ENCODE measurements at regions not wholly inside any gene's neighbourhood (a gene's known extent, or its start where the extent isn't known, plus 50 kb on each side); places are given as distances from the start of the nearest gene placed in this dataset.
"Not testable (repeated sequence)": the region's sequence is repeated elsewhere in the genome, so short reads cannot be mapped to it uniquely, and the experiment has no call there.

- ATAC-seq: no peak
- intact Hi-C loops (cut with DNase I): loop anchor here (10.0 kb wide), 2 partner anchors 95 to 235 kb away; partner anchors contain the start of genes CCDC80 and CD200R1
Measured at GRCh38 chr3:112739252-112739965, 98.5 kb upstream of the CCDC80 start.

GRCh38 chr3:112738366-112738765 is 97.4 kb upstream of the CCDC80 start:
- intact Hi-C loops (cut with DNase I): loop anchor here (10.0 kb wide), 2 partner anchors 94 to 236 kb away; partner anchors contain the start of genes CCDC80 and CD200R1
- DNase-seq (ENCODE audit: missing footprints): no peak
- no peak for ATAC-seq

More at GRCh38 chr3:112739252-112739965, 98.5 kb upstream of the CCDC80 start:
- no peak for DNase-seq (ENCODE audit: missing footprints)

- no peak for DNase-seq (ENCODE audit: missing footprints)
- intact Hi-C loops (cut with DNase I): loop anchor here (10.0 kb wide), 2 partner anchors 92 to 238 kb away; partner anchors contain the start of genes CCDC80 and CD200R1
- ATAC-seq: no peak
Measured at GRCh38 chr3:112736805-112737566, 96.0 kb upstream of the CCDC80 start.

GRCh38 chr3:112736386-112736785 is 95.4 kb upstream of the CCDC80 start:
- intact Hi-C loops (cut with DNase I): loop anchor here (10.0 kb wide), 2 partner anchors 92 to 238 kb away; partner anchors contain the start of genes CCDC80 and CD200R1
- DNase-seq (ENCODE audit: missing footprints) (no peak), ATAC-seq (no peak)

- ATAC-seq (no peak), DNase-seq (ENCODE audit: missing footprints) (no peak)
- intact Hi-C loops (cut with DNase I): loop anchor here (10.0 kb wide), 2 partner anchors 91 to 239 kb away; partner anchors contain the start of genes CCDC80 and CD200R1
Measured at GRCh38 chr3:112735926-112736325, 95.0 kb upstream of the CCDC80 start.

- no peak for ATAC-seq
- intact Hi-C loops (cut with DNase I): loop anchor here (5.0 to 10.0 kb wide), 3 partner anchors 77 to 240 kb away; partner anchors contain the start of genes CCDC80 and CD200R1
- DNase-seq (ENCODE audit: missing footprints): no peak
Measured at GRCh38 chr3:112734736-112735350, 93.9 kb upstream of the CCDC80 start.

- ATAC-seq: no peak
- no peak for DNase-seq (ENCODE audit: missing footprints)
- intact Hi-C loops (cut with DNase I): loop anchor here (5.0 to 10.0 kb wide), 3 partner anchors 78 to 241 kb away; partner anchors contain the start of genes CCDC80 and CD200R1
Measured at GRCh38 chr3:112734171-112734570, 93.2 kb upstream of the CCDC80 start.

GRCh38 chr3:112730210-112730609 is 89.3 kb upstream of the CCDC80 start:
- intact Hi-C loops (cut with DNase I): loop anchor here (5.0 to 10.0 kb wide), 3 partner anchors 82 to 245 kb away; partner anchors contain the start of genes CCDC80 and CD200R1
- ATAC-seq (no peak), DNase-seq (ENCODE audit: missing footprints) (no peak)

GRCh38 chr3:112721231-112721630 is 80.3 kb upstream of the CCDC80 start:
- DNase-seq (ENCODE audit: missing footprints) (no peak), ATAC-seq (no peak)
- intact Hi-C loops (cut with DNase I): no loop called here

- intact Hi-C loops (cut with DNase I): no loop called here
- ATAC-seq: no peak
- no peak for DNase-seq (ENCODE audit: missing footprints)
Measured at GRCh38 chr3:112718967-112719366, 78.0 kb upstream of the CCDC80 start.

- intact Hi-C loops (cut with DNase I): no loop called here
- ATAC-seq (no peak), DNase-seq (ENCODE audit: missing footprints) (no peak)
Measured at GRCh38 chr3:112718516-112718915, 77.6 kb upstream of the CCDC80 start.

- ATAC-seq (no peak), DNase-seq (ENCODE audit: missing footprints) (no peak)
- intact Hi-C loops (cut with DNase I): no loop called here
Measured at GRCh38 chr3:112709911-112710310, 69.0 kb upstream of the CCDC80 start.

GRCh38 chr3:112699436-112699978 is 58.6 kb upstream of the CCDC80 start:
- DNase-seq (ENCODE audit: missing footprints) (no peak), ATAC-seq (no peak)
- intact Hi-C loops (cut with DNase I): loop anchor here (2.0 kb wide), 1 partner anchor 57 kb away; no protein-coding TSS in a partner anchor

- not testable (repeated sequence) for DNase-seq (ENCODE audit: missing footprints); ATAC-seq
- intact Hi-C loops (cut with DNase I): loop anchor here (2.0 kb wide), 1 partner anchor 56 kb away; no protein-coding TSS in a partner anchor
Measured at GRCh38 chr3:112698442-112698841, 57.5 kb upstream of the CCDC80 start.

GRCh38 chr3:112696244-112696643 is 55.3 kb upstream of the CCDC80 start:
- ATAC-seq; DNase-seq (ENCODE audit: missing footprints); intact Hi-C loops (cut with DNase I): not testable (repeated sequence)

GRCh38 chr3:112695377-112696108 is 54.6 kb upstream of the CCDC80 start:
- ATAC-seq: not testable (repeated sequence)

GRCh38 chr3:112694906-112695305 is 54.0 kb upstream of the CCDC80 start:
- ATAC-seq; intact Hi-C loops (cut with DNase I): not testable (repeated sequence)

More at GRCh38 chr3:112695377-112696108, 54.6 kb upstream of the CCDC80 start:
- intact Hi-C loops (cut with DNase I); DNase-seq (ENCODE audit: missing footprints): not testable (repeated sequence)

GRCh38 chr3:112693186-112693585 is 52.2 kb upstream of the CCDC80 start:
- DNase-seq (ENCODE audit: missing footprints): no peak
- no peak for ATAC-seq
- intact Hi-C loops (cut with DNase I): no loop called here

More at GRCh38 chr3:112694906-112695305, 54.0 kb upstream of the CCDC80 start:
- not testable (repeated sequence) for DNase-seq (ENCODE audit: missing footprints)

Measured in Right ventricle myocardium inferior (tissue), 1 donor.